ENCODE measurements at regions not wholly inside any gene's neighbourhood (a gene's known extent, or its start where the extent isn't known, plus 50 kb on each side); places are given as distances from the start of the nearest gene placed in this dataset.

DNA sequence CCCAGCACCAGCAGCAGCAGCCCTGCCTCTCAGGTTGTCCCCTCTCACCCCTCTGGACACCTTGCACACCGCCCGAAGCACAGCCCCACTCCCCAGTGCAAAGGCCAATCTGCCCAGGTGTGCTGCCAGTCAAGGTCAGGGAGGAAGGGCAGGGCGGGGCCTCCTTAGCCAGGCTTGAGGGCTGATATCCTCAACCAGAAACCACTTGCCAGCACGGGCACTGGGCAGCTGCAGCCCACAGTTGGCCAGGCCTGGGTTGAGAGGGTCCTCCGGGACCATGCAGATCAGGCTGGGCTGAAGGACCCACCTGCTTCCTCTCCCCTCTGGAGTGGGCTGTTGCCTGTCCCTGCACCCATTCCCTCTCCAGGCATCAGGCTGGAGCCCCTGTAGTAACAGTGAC is 588.3 kb downstream of the NPHP4 start:
- DNase-seq: no peak

DNA sequence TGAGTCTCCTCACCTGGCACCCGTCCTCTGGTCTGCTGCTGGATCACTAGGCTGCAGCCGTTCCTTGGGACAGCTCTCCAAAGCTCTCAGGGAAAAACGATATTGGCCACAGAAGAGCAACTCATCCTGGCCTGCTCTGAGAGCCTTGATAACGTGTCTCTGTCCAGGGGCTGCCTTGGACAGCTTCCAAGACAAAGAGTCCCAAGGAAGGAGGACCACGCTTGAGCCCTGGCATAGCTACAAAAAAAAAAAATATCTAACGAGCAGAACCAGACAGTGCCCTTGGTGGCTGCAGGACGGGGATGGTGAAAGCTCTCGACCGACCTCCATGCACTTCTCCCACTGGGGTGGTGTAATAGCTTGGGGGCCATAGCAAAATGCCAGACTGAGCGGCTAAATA is 589.6 kb downstream of the NPHP4 start:
- DNase-seq: no peak

DNA sequence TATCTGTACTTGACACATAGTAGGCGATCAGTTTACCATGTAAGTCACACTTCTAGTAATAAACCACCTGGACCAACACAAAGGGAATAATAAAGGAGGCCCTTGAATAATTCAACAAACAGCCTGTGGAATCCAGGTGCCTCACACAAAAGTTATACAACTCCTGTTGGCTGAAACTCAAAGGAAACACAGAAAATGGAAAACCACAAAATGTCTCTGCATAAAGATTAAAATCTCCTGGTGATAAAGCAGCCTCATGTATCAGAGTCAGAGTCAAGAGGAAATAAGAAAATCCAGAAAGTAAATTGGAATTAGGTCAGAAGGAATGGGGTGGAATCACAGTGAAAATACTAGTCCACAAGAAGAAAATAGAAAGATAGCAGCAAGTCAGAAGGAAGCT is 592.5 kb downstream of the NPHP4 start:
- DNase-seq: no peak

DNA sequence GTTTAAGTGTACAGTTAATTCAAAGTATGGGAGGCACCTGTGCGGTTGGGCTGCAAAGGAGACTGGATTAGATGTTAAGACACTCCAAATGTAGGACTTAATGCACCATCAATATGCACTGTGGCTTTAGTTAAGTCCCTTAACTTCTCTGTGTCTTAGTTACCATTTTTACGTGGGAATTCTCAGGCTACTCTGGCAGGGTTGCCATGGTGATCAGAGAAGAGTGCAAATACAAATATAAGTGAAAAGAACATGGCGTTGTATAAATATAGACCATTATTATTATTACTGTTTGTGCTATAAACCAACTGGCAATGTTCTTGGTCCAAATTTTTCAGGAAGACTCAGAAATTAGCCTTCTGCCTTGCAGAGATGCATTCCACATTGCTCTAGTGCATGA is 595.6 kb downstream of the NPHP4 start:
- no peak for DNase-seq

DNA sequence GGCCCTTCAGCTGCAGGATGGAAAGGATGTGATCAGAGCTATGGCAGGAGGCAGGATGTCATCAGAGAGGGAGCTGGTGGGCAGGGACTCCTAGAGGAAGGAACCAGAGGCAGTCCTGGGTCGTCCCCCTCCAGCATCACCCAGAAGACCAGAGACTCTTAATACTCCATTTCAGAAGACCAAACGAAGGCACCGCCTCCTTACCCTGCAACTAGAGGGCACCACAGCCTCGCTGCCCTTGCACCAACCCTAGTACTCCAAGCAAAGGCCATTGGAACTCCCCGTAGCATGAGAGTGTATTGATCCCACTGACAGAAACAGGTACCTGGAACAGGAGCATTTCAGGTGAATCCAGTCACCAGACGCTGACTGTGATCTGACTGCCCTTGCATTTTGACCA is 598.1 kb downstream of the NPHP4 start:
- no peak for DNase-seq

DNA sequence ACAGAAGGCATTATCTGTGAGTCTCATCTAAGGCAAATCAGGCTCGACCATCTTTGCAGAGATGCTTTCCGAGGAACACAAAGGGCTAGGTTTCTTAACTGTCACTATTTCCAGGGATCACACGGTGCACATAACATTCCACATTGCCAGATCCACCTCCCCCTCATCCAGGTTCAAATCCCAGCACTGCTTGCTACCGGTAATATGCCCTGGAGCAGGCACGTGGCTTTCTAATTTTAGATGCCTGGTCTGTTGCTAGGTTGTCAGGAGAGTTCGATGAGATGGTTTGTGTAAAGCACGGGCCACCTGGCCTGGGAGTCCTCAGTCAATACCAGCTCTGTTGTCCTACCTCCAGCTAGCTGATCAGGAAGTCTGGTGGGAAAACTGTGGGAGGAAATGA is 598.6 kb downstream of the NPHP4 start:
- DNase-seq: no peak

DNA sequence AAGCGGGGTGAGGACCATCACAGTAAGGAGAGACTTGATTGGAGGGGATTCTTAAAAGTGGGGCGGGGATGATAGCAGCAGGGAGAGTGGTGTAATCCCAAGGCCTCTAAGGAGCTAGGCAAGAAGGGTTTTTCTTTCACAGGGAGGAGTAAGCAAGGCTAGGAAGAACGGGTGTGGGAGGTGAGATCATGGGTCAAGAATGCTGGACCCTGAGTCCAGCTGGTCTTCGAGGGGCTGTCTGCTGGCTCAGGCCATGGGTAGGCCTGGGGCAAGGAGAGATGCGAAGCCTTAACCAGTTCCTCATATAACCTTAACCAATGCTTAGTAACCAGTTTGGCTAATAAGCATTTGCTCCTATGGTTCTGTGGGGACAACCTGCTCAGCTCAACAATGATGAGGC is 599.1 kb downstream of the NPHP4 start:
- DNase-seq: no peak

DNA sequence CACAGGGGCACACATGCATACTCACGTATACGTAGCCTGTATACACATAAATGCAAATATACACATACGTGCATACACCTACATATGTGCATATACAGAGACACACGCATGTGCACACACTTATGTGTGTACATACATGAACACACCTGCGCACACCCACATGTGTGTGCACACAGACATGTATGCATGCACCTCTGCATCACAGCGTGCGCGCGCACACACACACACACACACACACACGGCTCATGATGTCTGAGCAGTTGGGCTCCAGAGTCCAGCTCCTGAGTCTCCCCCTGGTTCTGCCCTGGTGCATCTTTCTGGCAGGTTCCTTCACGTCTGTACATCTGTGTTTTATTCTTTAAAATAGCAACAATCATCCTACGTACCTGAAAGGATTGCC is 600.5 kb downstream of the NPHP4 start:
- no peak for DNase-seq

DNA sequence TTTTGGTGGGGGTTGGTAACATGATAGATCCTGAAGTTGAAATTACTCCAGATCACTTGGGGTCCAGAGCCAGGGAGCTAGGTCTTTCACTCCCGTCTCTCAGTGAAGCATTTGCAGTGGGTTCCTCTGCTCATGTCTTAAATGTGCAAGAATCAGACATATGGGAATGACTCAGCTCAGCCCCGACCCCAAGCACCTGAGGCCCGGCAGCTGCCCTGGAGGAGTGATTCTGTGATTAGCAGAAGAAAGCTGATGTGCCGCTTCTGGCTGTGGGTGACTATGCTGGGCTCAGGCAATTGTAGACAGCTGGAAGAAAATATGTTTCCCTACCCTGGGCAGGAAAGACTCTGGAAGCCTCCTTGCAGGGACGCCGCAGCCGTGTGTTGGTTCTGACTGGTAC is 601.7 kb downstream of the NPHP4 start:
- DNase-seq: no peak

DNA sequence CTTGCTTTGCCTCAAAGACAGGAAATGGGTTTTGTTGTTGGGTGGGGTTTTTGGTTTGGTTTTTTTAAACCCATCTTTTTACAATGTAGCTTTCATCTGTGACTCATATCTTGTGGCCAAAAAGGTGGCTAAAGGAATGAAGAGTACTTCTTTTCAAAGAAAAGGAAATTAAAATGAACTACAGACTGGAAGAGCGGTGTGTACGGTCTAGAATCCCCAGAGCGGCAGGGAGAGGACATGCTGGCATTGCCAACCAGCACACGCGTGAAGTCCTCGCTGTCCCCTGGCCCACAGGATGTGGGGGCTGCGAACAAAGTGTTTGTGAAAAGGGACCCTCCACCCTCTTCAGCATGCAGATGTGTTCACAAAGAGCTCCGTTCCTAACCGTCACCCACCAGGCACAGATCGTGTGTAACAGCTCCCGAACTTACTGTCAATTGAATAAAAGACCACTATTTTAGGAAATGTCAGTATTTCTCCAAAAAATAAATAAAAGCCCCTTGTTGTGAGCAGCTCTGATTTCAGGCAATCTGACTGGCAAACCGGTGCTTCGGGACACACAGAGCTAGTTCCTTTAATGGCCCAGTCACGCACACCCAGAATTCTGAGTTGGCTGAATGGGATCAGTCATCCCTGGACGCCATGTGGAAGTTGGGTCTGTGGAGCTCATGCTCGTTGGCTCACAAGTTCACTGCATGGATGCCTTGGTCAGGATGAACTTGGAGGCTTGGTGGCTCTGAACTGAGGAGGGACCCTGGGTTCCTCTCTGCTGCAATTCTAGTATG is 602.9 kb downstream of the NPHP4 start:
- DNase-seq: no peak

DNA sequence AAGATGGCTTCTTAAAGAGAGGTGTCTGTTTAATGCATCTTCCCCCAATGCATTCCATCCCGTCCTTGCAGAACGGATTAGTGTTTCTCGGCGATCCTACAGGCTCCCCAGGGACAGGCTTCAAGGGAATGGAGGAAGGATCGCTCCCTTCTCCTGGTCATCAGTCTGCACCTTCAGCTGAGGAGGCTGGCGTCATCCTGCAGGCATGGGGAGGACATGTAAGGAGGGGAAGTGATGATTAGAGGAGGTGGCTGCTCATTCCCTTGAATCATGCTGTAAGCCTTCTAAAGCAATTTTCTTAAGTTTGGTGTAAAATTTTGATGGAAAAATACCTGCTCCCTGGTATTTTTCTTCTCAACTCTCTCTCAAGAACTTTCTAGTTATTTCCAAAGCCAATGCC is 603.6 kb downstream of the NPHP4 start:
- no peak for DNase-seq

DNA sequence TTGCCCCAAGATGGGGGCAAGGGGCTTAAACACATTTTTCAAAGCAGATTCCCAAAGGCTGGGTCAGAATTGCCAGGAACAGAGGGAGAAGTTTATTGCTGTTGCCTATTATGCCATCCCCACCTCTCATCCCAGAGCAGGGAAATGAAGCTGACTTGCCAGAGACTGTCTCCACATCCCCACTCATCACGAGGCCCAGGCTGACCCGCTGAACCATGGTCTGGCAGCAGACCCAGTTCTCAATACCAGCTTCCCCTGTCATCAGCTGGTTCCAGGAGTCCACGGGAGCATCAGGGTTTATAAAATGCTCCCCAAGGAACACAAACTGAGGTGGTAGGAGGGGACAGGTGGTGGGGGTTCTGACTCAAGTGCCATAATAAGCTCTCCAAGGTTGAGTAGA is 605.9 kb downstream of the NPHP4 start:
- no peak for DNase-seq

DNA sequence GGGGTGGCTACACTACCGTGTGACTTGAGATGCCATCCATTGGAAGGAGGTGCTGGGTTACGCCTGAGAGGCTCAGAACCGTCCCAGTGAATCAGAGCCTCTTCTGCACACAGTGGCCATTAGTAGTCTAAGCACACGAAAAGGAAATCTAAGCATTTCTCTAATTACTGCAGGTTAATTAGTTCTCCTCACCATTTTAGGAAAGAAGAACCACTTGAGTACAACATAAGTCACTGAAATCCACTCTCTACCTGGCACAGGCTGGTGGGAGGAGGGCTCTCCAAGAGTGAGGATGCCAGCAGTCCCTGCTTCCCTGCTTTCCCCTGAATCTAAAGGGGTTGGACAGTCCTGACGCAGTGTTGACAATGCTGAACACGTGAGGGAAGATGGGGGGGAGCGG is 606.3 kb downstream of the NPHP4 start:
- no peak for DNase-seq

DNA sequence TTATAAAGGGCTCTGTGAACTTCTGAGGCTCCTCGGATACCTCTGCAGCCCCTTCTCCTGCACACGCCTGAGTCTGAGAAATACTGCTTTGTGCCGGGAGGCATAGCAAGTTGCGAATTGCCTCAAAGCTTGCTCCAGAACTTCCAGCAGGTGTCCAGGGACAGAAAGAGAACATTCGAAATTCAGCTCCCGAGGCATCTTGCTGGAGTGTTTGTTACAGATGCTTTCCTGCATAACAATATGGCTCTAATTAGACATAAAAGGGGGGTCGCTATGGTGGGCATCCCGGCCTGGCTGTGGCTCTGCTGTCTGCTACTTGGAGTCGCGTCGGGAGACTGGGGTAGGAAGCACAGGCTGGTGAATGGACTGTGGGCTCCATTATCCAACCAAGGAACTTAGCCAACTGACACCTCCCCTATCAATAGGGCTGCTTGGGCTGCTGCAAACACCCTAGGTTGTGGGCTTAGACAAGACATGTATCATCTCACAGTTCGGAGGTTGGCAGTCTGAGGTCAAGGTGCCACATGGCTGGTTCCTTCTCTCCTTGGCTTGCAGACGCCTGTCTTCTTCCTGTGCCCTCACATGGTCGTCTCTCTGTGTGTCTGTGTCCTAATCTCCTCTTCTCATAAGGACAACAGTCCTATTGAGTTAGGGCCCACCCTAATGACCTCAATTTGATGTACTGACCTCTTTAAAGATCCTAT is 607.0 kb downstream of the NPHP4 start:
- DNase-seq: no peak

DNA sequence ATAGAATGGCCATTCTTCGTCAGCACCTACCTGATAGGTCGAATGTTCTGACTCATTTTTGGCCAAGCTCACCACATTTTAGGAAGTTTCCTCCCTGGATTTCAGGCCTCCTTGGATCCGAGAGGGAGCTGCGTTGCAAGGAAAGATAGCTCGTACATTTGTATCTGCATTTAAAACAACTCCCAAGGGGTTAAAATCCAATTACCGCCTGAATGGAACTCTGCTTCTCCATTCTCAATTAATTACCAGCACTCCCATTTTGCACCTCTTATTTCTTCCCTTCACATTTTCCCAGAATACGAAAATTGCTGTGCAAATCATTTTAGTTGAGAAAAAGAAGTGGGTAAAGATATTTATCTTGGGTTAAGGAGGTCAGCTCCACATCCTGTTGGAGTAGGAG is 610.7 kb downstream of the NPHP4 start:
- DNase-seq: no peak

DNA sequence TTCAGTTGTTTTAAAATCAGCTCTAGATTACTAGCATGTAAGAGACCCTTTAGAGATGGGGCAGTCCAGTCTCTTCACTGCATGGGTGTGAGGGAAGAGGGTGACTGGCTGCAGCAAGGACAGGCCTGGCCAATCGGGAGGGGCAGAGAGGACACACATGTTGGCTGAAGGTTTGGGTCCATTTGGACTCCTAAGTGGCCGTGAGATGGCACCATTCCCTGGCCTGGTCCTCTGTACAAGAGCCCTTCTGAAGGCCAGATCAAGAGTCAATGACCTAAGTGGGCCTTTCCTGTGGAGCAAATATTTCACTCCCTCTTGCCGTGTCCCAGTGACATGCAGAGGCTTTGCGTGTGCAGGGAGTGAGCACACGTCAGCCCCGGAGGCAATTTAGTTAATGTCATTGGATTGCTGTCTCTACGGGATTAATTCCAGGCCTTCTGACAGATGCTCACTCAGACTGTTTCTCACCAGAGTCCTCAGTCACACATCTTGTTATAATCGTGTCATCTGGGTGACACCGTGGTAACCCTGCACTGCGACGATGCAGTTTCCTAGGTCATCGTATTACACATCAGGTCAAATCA is 613.0 kb downstream of the NPHP4 start:
- DNase-seq: no peak

DNA sequence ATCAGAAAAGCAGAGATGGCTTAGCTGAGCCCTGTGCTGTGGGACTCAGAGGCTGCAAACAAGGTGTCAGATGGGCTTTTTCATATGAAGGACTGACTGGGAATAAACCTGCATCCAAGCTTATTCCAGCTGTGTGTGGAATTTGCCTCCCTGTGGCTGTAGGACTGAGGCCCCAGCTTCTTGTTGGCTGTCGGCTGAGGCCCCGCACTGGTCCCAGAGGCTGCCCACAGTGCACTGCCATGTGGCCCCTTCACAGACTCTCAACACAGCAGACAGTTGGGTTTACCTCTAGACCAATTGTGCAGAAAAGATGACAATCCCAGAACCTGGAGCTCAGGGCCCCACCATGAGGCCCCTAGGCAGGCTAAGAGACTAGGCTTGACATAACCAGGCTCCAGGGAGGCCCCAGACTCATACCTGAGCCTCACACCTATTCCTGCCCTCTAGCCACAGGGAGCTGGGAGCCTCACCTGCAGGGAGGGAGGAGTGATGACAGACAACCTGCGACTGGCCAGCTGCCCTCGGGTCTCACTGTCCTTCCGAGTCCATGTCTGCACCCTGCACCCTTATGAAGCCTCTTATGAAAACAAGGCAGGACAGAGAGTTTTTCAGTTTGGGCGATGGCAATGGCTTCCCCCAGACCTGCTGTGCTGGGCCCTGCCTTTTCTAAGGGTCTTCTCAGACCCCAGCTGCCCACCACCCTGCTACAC is 615.5 kb downstream of the NPHP4 start:
- DNase-seq: no peak

DNA sequence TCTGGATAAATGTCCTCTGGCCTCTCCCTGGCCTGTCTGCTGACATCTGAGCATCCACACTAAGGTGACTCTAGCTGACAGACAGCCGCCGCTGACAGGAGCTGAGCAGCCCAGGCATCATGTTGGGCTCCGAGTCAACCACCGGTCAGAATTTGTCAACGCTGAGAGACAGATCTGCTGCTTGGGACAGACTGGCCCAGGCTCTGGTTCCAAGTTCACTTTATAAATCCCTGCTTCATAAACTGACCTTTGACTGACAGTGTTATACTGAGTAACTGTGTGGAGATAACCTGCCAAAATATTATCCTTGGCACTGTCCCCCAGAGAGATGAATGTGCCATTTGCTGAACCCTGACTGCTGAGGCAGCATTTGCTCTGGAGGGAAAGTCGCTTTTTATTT is 616.7 kb downstream of the NPHP4 start:
- no peak for DNase-seq

DNA sequence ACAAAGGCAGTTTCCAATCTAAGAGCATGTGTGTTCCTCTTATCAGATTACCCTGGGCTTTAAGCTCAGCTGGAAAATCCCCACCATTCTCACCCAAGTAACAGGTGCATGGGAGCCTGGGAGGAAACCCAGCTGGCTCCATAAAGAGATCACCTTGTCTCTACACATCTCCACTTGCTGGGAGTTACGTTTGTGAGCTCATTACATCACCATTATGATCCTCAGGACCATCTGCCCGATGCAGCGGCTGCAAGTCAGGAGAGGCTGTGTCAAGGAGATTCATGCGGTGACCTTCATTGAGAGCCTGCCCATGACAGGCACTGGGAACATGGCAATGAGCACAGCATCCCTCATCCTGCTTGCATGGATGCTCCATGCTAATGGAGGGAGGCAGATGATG is 618.0 kb downstream of the NPHP4 start:
- no peak for DNase-seq

DNA sequence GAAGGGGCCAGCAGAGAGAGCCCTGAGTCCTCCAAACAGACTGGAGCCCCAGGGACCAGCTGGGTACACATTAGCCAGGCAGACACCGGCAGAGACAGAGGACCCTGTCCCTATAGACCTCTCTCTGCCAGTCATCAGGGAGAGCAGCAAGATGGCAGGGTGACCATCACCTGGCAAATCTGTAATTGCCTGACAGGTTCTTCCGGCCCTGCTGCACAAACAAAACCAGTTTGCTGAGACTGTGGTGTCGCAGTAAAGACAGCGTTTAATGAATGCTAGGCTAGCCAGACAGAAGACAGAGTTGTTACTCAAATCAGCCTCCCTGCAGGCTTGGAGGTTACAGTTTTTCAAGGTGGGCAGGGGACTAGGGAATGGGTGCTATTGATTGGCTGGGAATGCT is 618.9 kb downstream of the NPHP4 start:
- no peak for DNase-seq

DNA sequence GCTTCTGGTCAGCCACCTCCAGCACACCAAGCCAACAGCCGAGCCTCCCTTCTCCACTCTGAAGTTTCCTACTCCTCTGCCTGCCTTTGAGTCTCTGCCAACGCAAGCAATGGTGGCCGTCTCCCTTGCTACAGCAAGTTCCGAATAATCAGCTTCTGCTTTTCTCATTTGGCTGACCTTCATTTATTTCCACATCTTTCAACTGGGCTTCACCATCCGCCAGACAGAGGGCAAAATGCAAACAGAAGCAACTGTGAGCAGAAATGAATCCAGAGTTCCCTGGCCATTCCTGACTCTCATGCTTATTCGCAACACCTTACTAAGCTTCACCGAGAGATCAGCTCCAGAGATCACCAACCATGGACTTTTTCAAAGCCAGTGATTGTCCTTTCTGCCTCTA is 621.0 kb downstream of the NPHP4 start:
- DNase-seq: no peak

DNA sequence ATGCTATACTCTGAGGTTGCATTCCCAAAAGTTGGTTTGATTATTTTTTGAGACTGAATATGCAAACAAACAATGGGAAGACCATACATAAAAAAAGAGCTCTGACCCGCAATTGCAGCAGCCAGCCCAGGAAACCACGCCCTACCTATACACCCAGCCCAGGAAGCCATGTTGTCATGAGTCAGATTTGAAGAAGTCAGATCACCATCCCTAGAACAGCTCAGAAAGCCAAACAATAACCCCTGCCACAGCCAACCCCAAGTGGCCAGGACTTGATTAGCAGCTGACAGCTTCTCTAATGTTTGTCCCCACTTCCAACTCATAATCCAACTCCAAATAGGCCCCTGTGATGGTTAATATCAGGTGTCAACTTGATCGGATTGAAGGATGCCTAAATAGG is 621.9 kb downstream of the NPHP4 start:
- DNase-seq: no peak

DNA sequence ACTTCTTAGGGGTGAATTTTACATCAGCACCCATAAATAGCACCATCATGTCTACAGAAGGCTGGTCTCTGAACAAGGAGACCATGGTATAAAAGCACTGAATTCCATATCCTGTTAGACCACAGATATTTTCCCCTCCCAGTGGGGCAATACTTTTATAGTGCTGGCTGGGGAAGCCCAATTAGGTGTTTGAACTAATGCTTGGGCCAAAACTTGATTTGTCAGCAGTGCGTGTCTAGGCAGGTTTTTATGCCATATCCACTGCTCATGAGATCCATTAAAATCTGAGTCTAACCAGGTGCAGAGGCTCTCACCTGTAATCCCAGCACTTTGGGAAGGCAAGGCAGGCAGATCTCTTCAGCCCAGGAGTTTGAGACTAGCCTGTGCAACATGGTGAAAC is 623.0 kb downstream of the NPHP4 start:
- no peak for DNase-seq

DNA sequence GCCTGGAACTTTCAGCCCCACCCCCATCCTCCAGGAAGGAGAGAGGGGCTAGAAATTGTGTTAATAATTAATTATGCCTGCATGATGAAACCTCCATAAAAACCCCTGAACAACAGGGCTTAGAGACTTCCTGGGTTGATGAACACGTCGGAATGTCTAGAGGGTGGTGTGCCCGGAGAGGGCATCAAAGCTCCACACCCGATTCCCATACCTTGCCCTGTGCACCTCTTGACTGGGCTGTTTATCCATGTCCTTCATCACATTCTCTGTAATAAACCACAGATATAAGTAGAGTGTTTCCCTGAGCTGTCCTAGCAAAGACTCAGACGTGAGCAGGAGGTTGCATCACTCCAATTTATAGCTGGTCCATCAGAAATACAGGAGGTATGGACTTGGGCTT is 624.0 kb downstream of the NPHP4 start:
- no peak for DNase-seq

All from inflammatory macrophage treated with lipopolysaccharide for 1 hour (primary cell).